CD4-positive, alpha-beta T cell (primary cell): ENCODE measurements at regions not wholly inside any gene's neighbourhood (a gene's known extent, or its start where the extent isn't known, plus 50 kb on each side); places are given as distances from the start of the nearest gene placed in this dataset.

Experiments
- ATAC-seq: fragments of 200-7000 bp; cut with Tn5 transposase; one replicate; pipeline ENCODE4 v1.10.0; 2022; ENCODE audit warnings: mild to moderate bottlenecking; ENCODE audit not compliant: poor library complexity
- CTCF ChIA-PET: fragments of 350-600 bp; sonication (Branson Sonifier 250); formaldehyde crosslinking; loops from one replicate; lab custom pipeline; 2021; ENCODE audit warnings: antibody characterized with exemption, inconsistent platforms; lab: Charles Lee
- POLR2A ChIA-PET: fragments of 350-600 bp; sonication (Branson Sonifier 250); formaldehyde crosslinking; loops from one replicate; lab custom pipeline; 2021; ENCODE audit warnings: antibody characterized with exemption, inconsistent platforms; lab: Charles Lee
- DNase-seq, 14 experiments: peaks; one replicate each; pipeline ENCODE4 v3.0.0-alpha.2; 2013 to 2020; ENCODE audit warnings: mixed read lengths in 2 of 14
- H3K27ac ChIP-seq, 2 donors: one replicate each; pipeline versions ENCODE4 v1.5.1 to v1.7.0; 2013; ENCODE audit warnings: low read length in 2 of 2, low read depth in 1 of 2, mild to moderate bottlenecking in 1 of 2
- H3K27me3 ChIP-seq, 2 experiments: 1 replicate in 1 of 2; 2 replicates in 1 of 2; pipeline versions ENCODE4 v1.6.1 to v1.7.0; 2013; ENCODE audit warnings: low read length in 2 of 2, control low read depth in 1 of 2, mild to moderate bottlenecking in 1 of 2, moderate library complexity in 1 of 2; ENCODE audit not compliant: insufficient read depth in 2 of 2, control insufficient read depth in 1 of 2
- H3K36me3 ChIP-seq: one replicate; pipeline ENCODE4 v1.6.1; 2013; ENCODE audit warnings: low read length, control low read depth; ENCODE audit not compliant: insufficient read depth
- H3K4me1 ChIP-seq: one replicate; pipeline ENCODE4 v1.6.1; 2013; ENCODE audit warnings: low read length, control low read depth; ENCODE audit not compliant: insufficient read depth
- H3K4me3 ChIP-seq: one replicate; pipeline ENCODE4 v1.5.1; 2013; ENCODE audit warnings: mild to moderate bottlenecking, low read length, moderate library complexity
- H3K9me3 ChIP-seq, 2 experiments: 1 replicate in 1 of 2; 2 replicates in 1 of 2; pipeline versions ENCODE4 v1.6.1 to v1.7.0; 2013; ENCODE audit warnings: low read length in 2 of 2, mild to moderate bottlenecking in 2 of 2, control low read depth in 1 of 2, moderate library complexity in 1 of 2; ENCODE audit not compliant: control insufficient read depth in 1 of 2, insufficient read depth in 1 of 2
- H3K27ac Mint-ChIP-seq: one replicate; pipeline ENCODE4 v1.8.0; 2020; ENCODE audit warnings: mixed read lengths
- H3K27me3 Mint-ChIP-seq: one replicate; pipeline ENCODE4 v1.8.0; 2021; ENCODE audit warnings: mixed read lengths
- H3K36me3 Mint-ChIP-seq: one replicate; pipeline ENCODE4 v1.8.0; 2021; ENCODE audit warnings: low read depth, mixed read lengths
- H3K4me1 Mint-ChIP-seq: one replicate; pipeline ENCODE4 v1.8.0; 2021; ENCODE audit warnings: low read depth, mixed read lengths
- H3K4me3 Mint-ChIP-seq: one replicate; pipeline ENCODE4 v1.8.0; 2020; ENCODE audit warnings: mild to moderate bottlenecking, mixed read lengths
- H3K9me3 Mint-ChIP-seq: one replicate; pipeline ENCODE4 v1.8.0; 2020; ENCODE audit warnings: mixed read lengths
- CTCF ChIP-seq: fragments of 200-600 bp; IDR thresholded peaks from one replicate; pipeline ENCODE4 v1.8.0; 2022; ENCODE audit warnings: antibody characterized with exemption, mild to moderate bottlenecking
- intact Hi-C, 2 experiments: fragments of 100-400 bp; cut with DNase I in 1 of 2; cut with micrococcal nuclease in 1 of 2; formaldehyde crosslinking; loops; one replicate each; pipeline versions ENCODE4 v1.15.1 to v1.9.0; 2023 to 2025; cut with DNase I, micrococcal nuclease

DNA sequence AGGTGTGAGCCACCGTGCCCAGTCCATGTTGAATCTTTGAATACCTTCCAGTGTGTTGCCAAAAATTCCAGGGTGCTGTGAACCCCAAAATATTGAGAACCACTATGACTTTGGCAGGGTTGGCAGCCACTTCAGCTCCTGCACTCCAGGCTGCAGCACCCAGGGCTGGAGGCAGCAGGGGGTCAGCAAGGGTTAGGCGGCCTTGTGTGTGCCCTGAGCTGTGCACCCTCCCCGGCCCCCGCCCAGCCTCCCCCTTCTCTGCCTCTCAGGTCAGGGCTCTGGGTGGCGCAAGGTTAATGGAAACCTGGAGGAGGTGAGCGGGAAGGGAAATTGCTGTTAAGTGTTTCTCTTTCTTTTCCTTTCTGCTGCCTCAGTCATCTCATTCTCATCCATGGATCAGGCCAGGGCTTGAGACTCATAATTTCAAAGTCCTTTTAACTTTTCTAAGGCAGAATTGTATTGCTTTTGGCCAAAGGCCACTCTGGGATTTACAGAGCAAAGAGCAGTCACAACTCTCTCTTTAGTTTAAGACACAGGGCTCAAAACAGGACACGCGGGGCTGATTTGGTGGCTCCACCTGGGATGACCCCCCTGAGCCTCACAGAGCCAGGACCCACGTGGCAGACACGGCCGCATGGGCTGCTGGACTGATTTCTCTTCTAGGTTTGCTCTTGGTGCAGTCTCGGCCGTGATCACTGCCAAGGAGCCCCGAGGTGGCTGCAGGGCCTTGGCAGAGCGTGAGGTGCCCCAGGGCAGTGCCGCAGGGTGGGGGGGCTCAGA is 212.3 kb downstream of the PTPRU start:
- no peak for DNase-seq
- Mint-ChIP-seq H3K36me3 (no peaks in the 10 kb centered on the region), H3K4me1 (no peaks in the 10 kb centered on the region), H3K27ac (no peak overlapping the region), H3K4me3 (no peak overlapping the region), H3K27me3 (peaks cover 24% of the 10 kb centered on the region), H3K9me3 (no peaks in the 10 kb centered on the region)
- no peak for TF ChIP-seq CTCF
- Histone ChIP-seq H3K4me3 (no peak overlapping the region), H3K27me3 (peaks cover 0 to 4% of the 10 kb centered on the region in 2 experiments), H3K9me3 (no peaks in the 10 kb centered on the region), H3K4me1 (no peaks in the 10 kb centered on the region), H3K27ac (no peak overlapping the region), H3K36me3 (no peaks in the 10 kb centered on the region)
- ChIA-PET POLR2A (no interaction called here), CTCF (no interaction called here)
- intact Hi-C loops, result no loop called here
- no peak for ATAC-seq

GRCh38 chr1:29447368-29447767 is 211.0 kb downstream of the PTPRU start:
- ChIA-PET POLR2A (no interaction called here), CTCF (no interaction called here)
- DNase-seq (no peak), ATAC-seq (no peak)
- Mint-ChIP-seq H3K4me3 (no peak overlapping the region), H3K4me1 (no peaks in the 10 kb centered on the region), H3K9me3 (no peaks in the 10 kb centered on the region), H3K36me3 (no peaks in the 10 kb centered on the region), H3K27ac (no peak overlapping the region), H3K27me3 (peaks cover 21% of the 10 kb centered on the region)
- H3K4me1 ChIP-seq, result no peaks in the 10 kb centered on the region
- peaks cover 0 to 4% of the 10 kb centered on the region in 2 experiments for H3K27me3 ChIP-seq
- H3K36me3 ChIP-seq, result no peaks in the 10 kb centered on the region
- H3K27ac ChIP-seq, result no peak overlapping the region
- intact Hi-C loops, result no loop called here
- H3K9me3 ChIP-seq, result no peaks in the 10 kb centered on the region
- no peak overlapping the region for H3K4me3 ChIP-seq
- TF ChIP-seq CTCF, result no peak

DNA sequence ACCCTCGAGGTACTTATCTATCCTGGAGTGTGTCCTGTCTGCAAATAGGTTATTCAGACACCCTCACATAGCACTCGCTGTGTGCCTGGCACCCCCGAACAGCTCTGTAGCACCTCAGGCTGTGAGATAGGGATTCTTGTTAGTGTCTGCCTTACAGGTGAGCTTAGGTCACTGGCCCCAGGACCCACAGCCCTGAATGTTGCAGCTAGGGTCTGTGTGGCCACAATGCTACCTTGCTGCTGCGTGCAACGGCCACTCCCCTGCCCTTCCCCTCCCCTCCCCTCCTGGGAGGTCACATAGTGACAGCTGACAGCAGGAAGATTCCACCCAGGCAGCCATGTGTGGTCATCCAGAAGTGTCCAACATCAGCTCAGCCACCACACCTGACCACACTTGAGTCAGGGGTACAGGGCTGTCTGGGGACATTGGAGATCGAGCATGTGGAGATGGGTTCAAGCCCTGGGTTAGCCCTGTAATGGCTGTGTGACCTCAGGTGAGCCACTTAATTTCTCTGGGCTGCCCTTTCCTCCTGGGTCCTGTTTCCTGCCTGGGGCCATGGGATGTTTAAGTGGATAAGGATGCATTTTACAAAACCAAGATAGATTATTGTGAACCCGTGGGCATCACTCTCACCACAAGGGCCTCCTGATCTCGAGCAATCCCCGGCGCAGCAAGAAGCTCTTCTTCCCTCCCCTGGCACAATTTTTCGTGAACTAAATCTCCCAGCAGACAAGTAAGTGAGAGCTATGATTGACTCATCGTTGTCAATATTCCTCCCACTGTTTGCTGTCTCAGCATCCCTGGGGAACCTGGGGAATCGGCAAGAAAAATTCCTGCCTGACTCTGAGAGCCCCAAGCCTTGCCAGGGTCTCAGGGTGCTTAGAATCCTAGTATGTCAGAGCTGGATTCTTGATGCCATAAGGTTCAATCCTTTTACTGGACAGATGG is 208.7 kb downstream of the PTPRU start:
- no peaks in the 10 kb centered on the region for H3K4me1 Mint-ChIP-seq
- CTCF ChIA-PET, result no interaction called here

More for the DNA sequence above, 208.7 kb downstream of the PTPRU start:
- Histone ChIP-seq H3K4me1 (no peaks in the 10 kb centered on the region), H3K27ac (no peak overlapping the region), H3K27me3 (peaks cover 0 to 4% of the 10 kb centered on the region in 2 experiments), H3K4me3 (no peak overlapping the region), H3K9me3 (no peaks in the 10 kb centered on the region), H3K36me3 (no peaks in the 10 kb centered on the region)
- Mint-ChIP-seq H3K4me3 (no peak overlapping the region), H3K36me3 (no peaks in the 10 kb centered on the region), H3K27ac (no peak overlapping the region), H3K27me3 (peaks cover 27% of the 10 kb centered on the region), H3K9me3 (no peaks in the 10 kb centered on the region)
- ATAC-seq, result no peak
- no peak for TF ChIP-seq CTCF
- POLR2A ChIA-PET, result no interaction called here
- no peak for DNase-seq
- intact Hi-C loops, result no loop called here
